ENCODE measurements at regions not wholly inside any gene's neighbourhood (a gene's known extent, or its start where the extent isn't known, plus 50 kb on each side); places are given as distances from the start of the nearest gene placed in this dataset.
"Not testable (repeated sequence)": the region's sequence is repeated elsewhere in the genome, so short reads cannot be mapped to it uniquely, and the experiment has no call there.

GRCh38 chr4:34486461-34487363, 1757.6 kb downstream of the ARAP2 start:
- DNase-seq = peak; percentile 37

GRCh38 chr4:34492414-34492813, 1751.9 kb downstream of the ARAP2 start:
- no peak for DNase-seq

GRCh38 chr4:34502086-34502485, 1742.2 kb downstream of the ARAP2 start:
- no peak for DNase-seq

- DNase-seq = not testable (repeated sequence)
These were observed 1739.6 kb downstream of the ARAP2 start for GRCh38 chr4:34504731-34505130.

- not testable (repeated sequence) for DNase-seq
These were observed 1737.7 kb downstream of the ARAP2 start for GRCh38 chr4:34506511-34507092.

GRCh38 chr4:34512616-34513015, 1731.7 kb downstream of the ARAP2 start:
- no peak for DNase-seq

GRCh38 chr4:34516524-34516923, 1727.8 kb downstream of the ARAP2 start:
- peak; percentile 12 for DNase-seq

- no peak for DNase-seq
These were observed 1709.4 kb downstream of the ARAP2 start for GRCh38 chr4:34534916-34535315.

- no peak for DNase-seq
These were observed 1678.2 kb downstream of the ARAP2 start for GRCh38 chr4:34566091-34566490.

GRCh38 chr4:34572026-34572425, 1672.3 kb downstream of the ARAP2 start:
- no peak for DNase-seq

GRCh38 chr4:34615315-34615714, 1629.0 kb downstream of the ARAP2 start:
- DNase-seq = no peak

- peak; percentile 28 for DNase-seq
These were observed 1624.7 kb downstream of the ARAP2 start for GRCh38 chr4:34619531-34620162.

GRCh38 chr4:34628471-34628870, 1615.8 kb downstream of the ARAP2 start:
- no peak for DNase-seq

- no peak for DNase-seq
These were observed 1614.9 kb downstream of the ARAP2 start for GRCh38 chr4:34629451-34629850.

- DNase-seq = peak; percentile 6
These were observed 1611.1 kb downstream of the ARAP2 start for GRCh38 chr4:34633241-34633640.

- DNase-seq = no peak
These were observed 1607.7 kb downstream of the ARAP2 start for GRCh38 chr4:34636623-34637022.

- no peak for DNase-seq
These were observed 1600.8 kb downstream of the ARAP2 start for GRCh38 chr4:34643476-34643875.

GRCh38 chr4:34644579-34645115, 1599.7 kb downstream of the ARAP2 start:
- DNase-seq = no peak

GRCh38 chr4:34649716-34650115, 1594.6 kb downstream of the ARAP2 start:
- DNase-seq = no peak

GRCh38 chr4:34664051-34664450, 1580.3 kb downstream of the ARAP2 start:
- DNase-seq = no peak

GRCh38 chr4:34676400-34676799, 1567.9 kb downstream of the ARAP2 start:
- DNase-seq = no peak

GRCh38 chr4:34678431-34678830, 1565.9 kb downstream of the ARAP2 start:
- no peak for DNase-seq

- DNase-seq = no peak
These were observed 1565.1 kb downstream of the ARAP2 start for GRCh38 chr4:34679228-34679627.

GRCh38 chr4:34709564-34709963, 1534.8 kb downstream of the ARAP2 start:
- DNase-seq = no peak

Data from eye (tissue), 1 donor.